Activated naive CD4-positive, alpha-beta T cell treated with anti-CD3 and anti-CD28 coated beads, Interleukin-2, amount 10 ng/mL, durations not matched to agents 7 days and 5 days (primary cell): ENCODE measurements at regions not wholly inside any gene's neighbourhood (a gene's known extent, or its start where the extent isn't known, plus 50 kb on each side); places are given as distances from the start of the nearest gene placed in this dataset.
"Not testable (repeated sequence)": the region's sequence is repeated elsewhere in the genome, so short reads cannot be mapped to it uniquely, and the experiment has no call there.

ENCODE experiments used
- CTCF ChIA-PET: fragments of 350-600 bp; sonication (Branson Sonifier 250); formaldehyde crosslinking; loops from one replicate; lab custom pipeline; 2021; ENCODE audit warnings: antibody characterized with exemption; lab: Charles Lee
- DNase-seq: peaks from one replicate; pipeline ENCODE4 v3.0.0-alpha.2; 2020
- H3K27ac Mint-ChIP-seq: one replicate; pipeline ENCODE4 v1.8.0; 2021; ENCODE audit warnings: mild to moderate bottlenecking, moderate library complexity, mixed read lengths
- H3K27me3 Mint-ChIP-seq: one replicate; pipeline ENCODE4 v1.8.0; 2021; ENCODE audit warnings: mild to moderate bottlenecking, mixed read lengths
- H3K36me3 Mint-ChIP-seq: one replicate; pipeline ENCODE4 v1.8.0; 2021; ENCODE audit warnings: mixed read lengths
- H3K4me1 Mint-ChIP-seq: one replicate; pipeline ENCODE4 v1.8.0; 2021; ENCODE audit warnings: mixed read lengths
- H3K4me3 Mint-ChIP-seq: one replicate; pipeline ENCODE4 v1.8.0; 2021; ENCODE audit warnings: mild to moderate bottlenecking, moderate library complexity, mixed read lengths
- H3K9me3 Mint-ChIP-seq: one replicate; pipeline ENCODE4 v1.8.0; 2021; ENCODE audit warnings: mixed read lengths

GRCh38 chr11:115652496-115652895 lies 148.3 kb upstream of the CADM1 start:
- Mint-ChIP-seq H3K4me3 (no peak overlapping the region), H3K9me3 (peaks cover 3% of the 10 kb centered on the region), H3K27ac (no peak overlapping the region), H3K27me3 (peaks cover 4% of the 10 kb centered on the region), H3K36me3 (no peaks in the 10 kb centered on the region), H3K4me1 (no peaks in the 10 kb centered on the region)
- DNase-seq, result no peak
- CTCF ChIA-PET, result no interaction called here

GRCh38 chr11:115652094-115652493 lies 147.9 kb upstream of the CADM1 start:
- no peaks in the 10 kb centered on the region for H3K36me3 Mint-ChIP-seq
- H3K27me3 Mint-ChIP-seq, result peaks cover 2% of the 10 kb centered on the region
- no peak for DNase-seq
- CTCF ChIA-PET, result no interaction called here
- H3K9me3 Mint-ChIP-seq, result peaks cover 3% of the 10 kb centered on the region
- H3K4me3 Mint-ChIP-seq, result no peak overlapping the region
- H3K27ac Mint-ChIP-seq, result no peak overlapping the region
- no peaks in the 10 kb centered on the region for H3K4me1 Mint-ChIP-seq

GRCh38 chr11:115649461-115649860 lies 145.2 kb upstream of the CADM1 start:
- DNase-seq, result no peak
- H3K4me1 Mint-ChIP-seq, result no peaks in the 10 kb centered on the region
- H3K4me3 Mint-ChIP-seq, result no peak overlapping the region
- H3K27me3 Mint-ChIP-seq, result no peaks in the 10 kb centered on the region
- peaks cover 3% of the 10 kb centered on the region for H3K9me3 Mint-ChIP-seq
- CTCF ChIA-PET, result interaction anchor here (0.6 kb wide), 1 partner anchor 23 kb away, joined by 3 read pairs; no protein-coding TSS in a partner anchor
- H3K27ac Mint-ChIP-seq, result no peak overlapping the region
- no peaks in the 10 kb centered on the region for H3K36me3 Mint-ChIP-seq

GRCh38 chr11:115645631-115646317 lies 141.6 kb upstream of the CADM1 start:
- no peak overlapping the region for H3K4me3 Mint-ChIP-seq
- CTCF ChIA-PET, result no interaction called here
- H3K27ac Mint-ChIP-seq, result no peak overlapping the region
- H3K4me1 Mint-ChIP-seq, result no peaks in the 10 kb centered on the region
- no peaks in the 10 kb centered on the region for H3K27me3 Mint-ChIP-seq
- peaks cover 5% of the 10 kb centered on the region for H3K9me3 Mint-ChIP-seq
- H3K36me3 Mint-ChIP-seq, result no peaks in the 10 kb centered on the region
- no peak for DNase-seq

GRCh38 chr11:115644856-115645255 lies 140.6 kb upstream of the CADM1 start:
- CTCF ChIA-PET, result no interaction called here
- H3K27ac Mint-ChIP-seq, result no peak overlapping the region
- H3K9me3 Mint-ChIP-seq, result peaks cover 5% of the 10 kb centered on the region
- no peak overlapping the region for H3K4me3 Mint-ChIP-seq
- no peaks in the 10 kb centered on the region for H3K36me3 Mint-ChIP-seq
- no peak for DNase-seq
- no peaks in the 10 kb centered on the region for H3K27me3 Mint-ChIP-seq
- no peaks in the 10 kb centered on the region for H3K4me1 Mint-ChIP-seq

GRCh38 chr11:115643549-115644270 lies 139.5 kb upstream of the CADM1 start:
- Mint-ChIP-seq H3K27me3 (no peaks in the 10 kb centered on the region), H3K4me1 (no peaks in the 10 kb centered on the region), H3K36me3 (no peaks in the 10 kb centered on the region), H3K4me3 (no peak overlapping the region), H3K9me3 (peaks cover 2% of the 10 kb centered on the region), H3K27ac (no peak overlapping the region)
- CTCF ChIA-PET, result no interaction called here
- DNase-seq, result no peak

- no peaks in the 10 kb centered on the region for H3K4me1 Mint-ChIP-seq
- H3K27ac Mint-ChIP-seq, result no peak overlapping the region
- no peaks in the 10 kb centered on the region for H3K36me3 Mint-ChIP-seq
- H3K27me3 Mint-ChIP-seq, result no peaks in the 10 kb centered on the region
- peaks cover 2% of the 10 kb centered on the region for H3K9me3 Mint-ChIP-seq
- no peak overlapping the region for H3K4me3 Mint-ChIP-seq
- DNase-seq, result no peak
- CTCF ChIA-PET, result no interaction called here
These were observed 138.4 kb upstream of the CADM1 start for GRCh38 chr11:115642660-115643059.

GRCh38 chr11:115637599-115638241 lies 133.5 kb upstream of the CADM1 start:
- H3K4me1 Mint-ChIP-seq, result no peaks in the 10 kb centered on the region
- H3K27me3 Mint-ChIP-seq, result no peaks in the 10 kb centered on the region
- no peaks in the 10 kb centered on the region for H3K36me3 Mint-ChIP-seq
- DNase-seq, result no peak
- CTCF ChIA-PET, result no interaction called here
- no peak overlapping the region for H3K27ac Mint-ChIP-seq
- H3K9me3 Mint-ChIP-seq, result peaks cover 4% of the 10 kb centered on the region
- no peak overlapping the region for H3K4me3 Mint-ChIP-seq

- no peak for DNase-seq
- H3K27me3 Mint-ChIP-seq, result no peaks in the 10 kb centered on the region
- H3K27ac Mint-ChIP-seq, result no peak overlapping the region
- H3K36me3 Mint-ChIP-seq, result no peaks in the 10 kb centered on the region
- CTCF ChIA-PET, result no interaction called here
- H3K9me3 Mint-ChIP-seq, result peaks cover 6% of the 10 kb centered on the region
- no peak overlapping the region for H3K4me3 Mint-ChIP-seq
- H3K4me1 Mint-ChIP-seq, result no peaks in the 10 kb centered on the region
These were observed 132.7 kb upstream of the CADM1 start for GRCh38 chr11:115636753-115637527.

GRCh38 chr11:115633977-115634376 lies 129.8 kb upstream of the CADM1 start:
- H3K36me3 Mint-ChIP-seq, H3K27me3 Mint-ChIP-seq, H3K4me3 Mint-ChIP-seq, H3K27ac Mint-ChIP-seq, CTCF ChIA-PET, DNase-seq, H3K4me1 Mint-ChIP-seq, H3K9me3 Mint-ChIP-seq: not testable (repeated sequence)

- DNase-seq, result no peak
- peaks cover 3% of the 10 kb centered on the region for H3K27me3 Mint-ChIP-seq
- peaks cover 8% of the 10 kb centered on the region for H3K9me3 Mint-ChIP-seq
- CTCF ChIA-PET, result no interaction called here
- H3K36me3 Mint-ChIP-seq, result no peaks in the 10 kb centered on the region
- H3K4me3 Mint-ChIP-seq, result no peak overlapping the region
- H3K27ac Mint-ChIP-seq, result no peak overlapping the region
- no peaks in the 10 kb centered on the region for H3K4me1 Mint-ChIP-seq
These were observed 127.8 kb upstream of the CADM1 start for GRCh38 chr11:115632061-115632460.

GRCh38 chr11:115631609-115632008 lies 127.4 kb upstream of the CADM1 start:
- no peak overlapping the region for H3K27ac Mint-ChIP-seq
- H3K27me3 Mint-ChIP-seq, result peaks cover 3% of the 10 kb centered on the region
- no peaks in the 10 kb centered on the region for H3K4me1 Mint-ChIP-seq
- H3K9me3 Mint-ChIP-seq, result peaks cover 8% of the 10 kb centered on the region
- CTCF ChIA-PET, result no interaction called here
- no peak for DNase-seq
- no peak overlapping the region for H3K4me3 Mint-ChIP-seq
- H3K36me3 Mint-ChIP-seq, result no peaks in the 10 kb centered on the region

- H3K4me3 Mint-ChIP-seq, result no peak overlapping the region
- CTCF ChIA-PET, result no interaction called here
- DNase-seq, result no peak
These were observed 126.0 kb upstream of the CADM1 start for GRCh38 chr11:115630214-115630613.

GRCh38 chr11:115629456-115630015 lies 125.3 kb upstream of the CADM1 start:
- Mint-ChIP-seq H3K27me3 (peaks cover 3% of the 10 kb centered on the region), H3K4me3 (no peak overlapping the region), H3K4me1 (no peaks in the 10 kb centered on the region), H3K36me3 (no peaks in the 10 kb centered on the region), H3K9me3 (peaks cover 7% of the 10 kb centered on the region), H3K27ac (no peak overlapping the region)
- CTCF ChIA-PET, result no interaction called here
- no peak for DNase-seq

More at GRCh38 chr11:115630214-115630613, 126.0 kb upstream of the CADM1 start:
- peaks cover 8% of the 10 kb centered on the region for H3K9me3 Mint-ChIP-seq
- H3K36me3 Mint-ChIP-seq, result no peaks in the 10 kb centered on the region
- no peaks in the 10 kb centered on the region for H3K4me1 Mint-ChIP-seq
- peaks cover 3% of the 10 kb centered on the region for H3K27me3 Mint-ChIP-seq
- no peak overlapping the region for H3K27ac Mint-ChIP-seq
